ENCODE measurements at regions not wholly inside any gene's neighbourhood (a gene's known extent, or its start where the extent isn't known, plus 50 kb on each side); places are given as distances from the start of the nearest gene placed in this dataset.

- TF ChIP-seq CTCF (IDR thresholded peaks at IDR 0.05) (no peak), POLR2A (IDR thresholded peaks at IDR 0.05) (no peak), POLR2AphosphoS5 (IDR thresholded peaks at IDR 0.05) (no peak)
Observed at GRCh38 chr12:60335745-60336144, 739.9 kb downstream of the SLC16A7 start.

GRCh38 chr12:60337839-60338549, 742.2 kb downstream of the SLC16A7 start:
- H3K27ac ChIP-seq = no peak overlapping the region
- H3K36me3 ChIP-seq = no peaks in the 10 kb centered on the region
- TF ChIP-seq POLR2A (IDR thresholded peaks at IDR 0.05) (no peak), POLR2AphosphoS5 (IDR thresholded peaks at IDR 0.05) (no peak), CTCF (IDR thresholded peaks at IDR 0.05) (no peak)
- intact Hi-C loops (cut with DNase I; ENCODE audit: low total_unique reads) = no loop called here
- H3K4me3 ChIP-seq = no peak overlapping the region
- no peaks in the 10 kb centered on the region for H3K9me3 ChIP-seq
- no peaks in the 10 kb centered on the region for H3K4me1 ChIP-seq
- no peaks in the 10 kb centered on the region for H3K27me3 ChIP-seq
- DNase-seq (ENCODE audit: low spot score in 2 of 2) = no peak

More at GRCh38 chr12:60335745-60336144, 739.9 kb downstream of the SLC16A7 start:
- Histone ChIP-seq H3K9me3 (no peaks in the 10 kb centered on the region), H3K36me3 (no peaks in the 10 kb centered on the region), H3K27ac (no peak overlapping the region), H3K27me3 (no peaks in the 10 kb centered on the region), H3K4me1 (no peaks in the 10 kb centered on the region), H3K4me3 (no peak overlapping the region)
- intact Hi-C loops (cut with DNase I; ENCODE audit: low total_unique reads) = no loop called here
- no peak for DNase-seq (ENCODE audit: low spot score in 2 of 2)

- Histone ChIP-seq H3K27me3 (no peaks in the 10 kb centered on the region), H3K4me1 (no peaks in the 10 kb centered on the region), H3K9me3 (no peaks in the 10 kb centered on the region), H3K27ac (no peak overlapping the region), H3K4me3 (no peak overlapping the region), H3K36me3 (no peaks in the 10 kb centered on the region)
- intact Hi-C loops (cut with DNase I; ENCODE audit: low total_unique reads) = no loop called here
- TF ChIP-seq POLR2A (IDR thresholded peaks at IDR 0.05) = no peak
- TF ChIP-seq POLR2AphosphoS5 (IDR thresholded peaks at IDR 0.05) = no peak
- TF ChIP-seq CTCF (IDR thresholded peaks at IDR 0.05) = no peak
- DNase-seq (ENCODE audit: low spot score in 2 of 2) = no peak
Observed at GRCh38 chr12:60345442-60345841, 749.6 kb downstream of the SLC16A7 start.

- H3K9me3 ChIP-seq = no peaks in the 10 kb centered on the region
- H3K4me3 ChIP-seq = no peak overlapping the region
- no peak for DNase-seq (ENCODE audit: low spot score in 2 of 2)
- H3K27ac ChIP-seq = no peak overlapping the region
- TF ChIP-seq CTCF (IDR thresholded peaks at IDR 0.05) (no peak), POLR2AphosphoS5 (IDR thresholded peaks at IDR 0.05) (no peak), POLR2A (IDR thresholded peaks at IDR 0.05) (no peak)
- no peaks in the 10 kb centered on the region for H3K36me3 ChIP-seq
- no peaks in the 10 kb centered on the region for H3K27me3 ChIP-seq
- H3K4me1 ChIP-seq = no peaks in the 10 kb centered on the region
- intact Hi-C loops (cut with DNase I; ENCODE audit: low total_unique reads) = no loop called here
Observed at GRCh38 chr12:60349232-60349978, 753.6 kb downstream of the SLC16A7 start.

- intact Hi-C loops (cut with DNase I; ENCODE audit: low total_unique reads) = no loop called here
- no peaks in the 10 kb centered on the region for H3K27me3 ChIP-seq
- TF ChIP-seq CTCF (IDR thresholded peaks at IDR 0.05) (no peak), POLR2AphosphoS5 (IDR thresholded peaks at IDR 0.05) (no peak), POLR2A (IDR thresholded peaks at IDR 0.05) (no peak)
- H3K27ac ChIP-seq = no peak overlapping the region
- no peak overlapping the region for H3K4me3 ChIP-seq
- DNase-seq (ENCODE audit: low spot score in 2 of 2) = no peak
- no peaks in the 10 kb centered on the region for H3K36me3 ChIP-seq
- H3K9me3 ChIP-seq = peaks cover 0 to 2% of the 10 kb centered on the region in 2 donors
- no peaks in the 10 kb centered on the region for H3K4me1 ChIP-seq
Observed at GRCh38 chr12:60387356-60387755, 791.5 kb downstream of the SLC16A7 start.

Data from breast epithelium (tissue), 4 donors.